ENCODE measurements at regions not wholly inside any gene's neighbourhood (a gene's known extent, or its start where the extent isn't known, plus 50 kb on each side); places are given as distances from the start of the nearest gene placed in this dataset.

GRCh38 chr1:218073062-218073461 is 212.0 kb upstream of the RRP15 start:
- TF ChIP-seq CTCF (conservative IDR thresholded peaks at IDR 0.05), result no peak
- DNase-seq (ENCODE audit: extremely low spot score, unreplicated experiment), result no peak
- H3K36me3 Mint-ChIP-seq, result no peaks in the 10 kb centered on the region
- no peaks in the 10 kb centered on the region for H3K9me3 Mint-ChIP-seq
- no peak overlapping the region for H3K27ac Mint-ChIP-seq
- H3K4me3 Mint-ChIP-seq, result no peak overlapping the region
- H3K4me1 Mint-ChIP-seq (ENCODE audit: unreplicated experiment), result peaks cover 9% of the 10 kb centered on the region
- H3K27me3 Mint-ChIP-seq, result no peaks in the 10 kb centered on the region

- no peak for TF ChIP-seq CTCF (conservative IDR thresholded peaks at IDR 0.05)
- H3K4me3 Mint-ChIP-seq, result no peak overlapping the region
- H3K27ac Mint-ChIP-seq, result no peak overlapping the region
- H3K27me3 Mint-ChIP-seq, result peaks cover 10% of the 10 kb centered on the region
- H3K4me1 Mint-ChIP-seq (ENCODE audit: unreplicated experiment), result peaks cover 9% of the 10 kb centered on the region
- no peaks in the 10 kb centered on the region for H3K36me3 Mint-ChIP-seq
- no peaks in the 10 kb centered on the region for H3K9me3 Mint-ChIP-seq
- DNase-seq (ENCODE audit: extremely low spot score, unreplicated experiment), result no peak
Measured at GRCh38 chr1:218078916-218079315, 206.2 kb upstream of the RRP15 start.

- no peaks in the 10 kb centered on the region for H3K9me3 Mint-ChIP-seq
- TF ChIP-seq CTCF (conservative IDR thresholded peaks at IDR 0.05), result no peak
- H3K27me3 Mint-ChIP-seq, result peaks cover 10% of the 10 kb centered on the region
- no peak overlapping the region for H3K4me3 Mint-ChIP-seq
- H3K36me3 Mint-ChIP-seq, result no peaks in the 10 kb centered on the region
- H3K4me1 Mint-ChIP-seq (ENCODE audit: unreplicated experiment), result peaks cover 9% of the 10 kb centered on the region
- DNase-seq (ENCODE audit: extremely low spot score, unreplicated experiment), result no peak
- H3K27ac Mint-ChIP-seq, result no peak overlapping the region
Measured at GRCh38 chr1:218079347-218079746, 205.7 kb upstream of the RRP15 start.

GRCh38 chr1:218079820-218080219 is 205.3 kb upstream of the RRP15 start:
- no peak for DNase-seq (ENCODE audit: extremely low spot score, unreplicated experiment)
- Mint-ChIP-seq H3K9me3 (no peaks in the 10 kb centered on the region), H3K4me3 (no peak overlapping the region), H3K27ac (no peak overlapping the region), H3K36me3 (no peaks in the 10 kb centered on the region), H3K4me1 (ENCODE audit: unreplicated experiment) (peaks cover 9% of the 10 kb centered on the region), H3K27me3 (peaks cover 10% of the 10 kb centered on the region)
- TF ChIP-seq CTCF (conservative IDR thresholded peaks at IDR 0.05), result no peak

- TF ChIP-seq CTCF (conservative IDR thresholded peaks at IDR 0.05), result no peak
- Mint-ChIP-seq H3K27me3 (peaks cover 10% of the 10 kb centered on the region), H3K36me3 (no peaks in the 10 kb centered on the region), H3K4me3 (no peak overlapping the region), H3K9me3 (no peaks in the 10 kb centered on the region), H3K4me1 (ENCODE audit: unreplicated experiment) (peaks cover 9% of the 10 kb centered on the region), H3K27ac (no peak overlapping the region)
- DNase-seq (ENCODE audit: extremely low spot score, unreplicated experiment), result no peak
Measured at GRCh38 chr1:218080863-218081262, 204.2 kb upstream of the RRP15 start.

- Mint-ChIP-seq H3K9me3 (no peaks in the 10 kb centered on the region), H3K4me3 (no peak overlapping the region), H3K27ac (no peak overlapping the region), H3K36me3 (no peaks in the 10 kb centered on the region), H3K4me1 (ENCODE audit: unreplicated experiment) (peaks cover 9% of the 10 kb centered on the region), H3K27me3 (peaks cover 10% of the 10 kb centered on the region)
- TF ChIP-seq CTCF (conservative IDR thresholded peaks at IDR 0.05), result no peak
- DNase-seq (ENCODE audit: extremely low spot score, unreplicated experiment), result no peak
Measured at GRCh38 chr1:218081358-218081757, 203.7 kb upstream of the RRP15 start.
